Left kidney (tissue), 1 donor: ENCODE measurements at regions not wholly inside any gene's neighbourhood (a gene's known extent, or its start where the extent isn't known, plus 50 kb on each side); places are given as distances from the start of the nearest gene placed in this dataset.

ENCODE experiments used
- DNase-seq: peaks from one replicate; pipeline ENCODE4 v3.0.0-alpha.2; 2013

DNA sequence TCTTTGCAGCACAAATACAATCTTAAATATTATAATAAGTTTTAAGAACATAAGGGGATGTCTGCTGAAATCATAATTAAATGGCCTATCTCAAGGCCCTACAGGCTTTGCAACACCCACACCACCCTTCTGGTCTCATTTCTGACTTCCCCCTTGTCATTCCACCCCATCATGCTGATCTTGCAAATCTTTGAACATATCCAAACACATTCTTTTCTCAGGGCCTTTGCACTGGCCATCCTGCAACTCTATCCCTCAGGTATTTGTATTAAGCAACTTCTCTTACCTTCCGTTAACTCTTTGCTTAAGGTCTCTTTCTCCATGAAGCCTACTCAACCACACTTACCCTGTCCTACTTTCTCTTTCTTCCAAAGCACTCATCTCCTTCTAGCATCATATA, 51.8 kb upstream of the CCDC150 start:
- DNase-seq: no peak

DNA sequence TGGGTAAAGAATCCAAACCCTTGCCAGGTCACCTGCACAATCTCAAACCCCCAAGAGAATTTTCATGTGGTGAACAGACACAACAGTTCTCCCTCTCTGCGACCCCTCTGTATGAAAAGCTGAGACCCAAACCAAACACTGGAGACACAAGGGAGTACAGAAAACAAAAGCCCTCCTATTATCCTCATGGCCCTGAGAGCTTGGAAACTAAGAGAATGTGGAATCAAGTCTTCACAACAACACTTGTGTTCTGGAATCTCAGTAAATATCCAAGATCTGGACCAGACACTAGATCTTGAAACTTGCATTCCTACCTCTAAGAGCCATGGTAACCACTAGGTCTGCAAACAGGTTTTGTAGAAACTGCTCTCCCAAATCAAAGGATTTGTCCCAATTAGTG, 50.1 kb upstream of the CCDC150 start:
- DNase-seq: no peak
